Smooth muscle cell (in vitro differentiated cells): ENCODE measurements at regions not wholly inside any gene's neighbourhood (a gene's known extent, or its start where the extent isn't known, plus 50 kb on each side); places are given as distances from the start of the nearest gene placed in this dataset.

Source experiments
- DNase-seq: peaks from one replicate; lab custom pipeline; 2025; ENCODE audit not compliant: unreplicated experiment; lab: John Stamatoyannopoulos, UW
- H2AFZ ChIP-seq: fragments of 200-600 bp; sonication (generic); 2 replicates; pipeline ENCODE4 v1.6.0; 2016; ENCODE audit warnings: antibody characterized with exemption, low read depth, mild to moderate bottlenecking
- H3F3A ChIP-seq: fragments of 200-600 bp; sonication (generic); 2 replicates; pipeline ENCODE4 v1.6.0; 2017; ENCODE audit warnings: antibody characterized with exemption, low read depth
- H3K27ac ChIP-seq: fragments of 200-600 bp; sonication (generic); 2 replicates; pipeline ENCODE4 v1.5.1; 2016; ENCODE audit warnings: low read depth, mild to moderate bottlenecking
- H3K27me3 ChIP-seq: fragments of 200-600 bp; sonication (generic); 2 replicates; pipeline ENCODE4 v1.6.1; 2016; ENCODE audit warnings: low read depth, mild to moderate bottlenecking
- H3K36me3 ChIP-seq: fragments of 200-600 bp; sonication (generic); 2 replicates; pipeline ENCODE4 v1.5.1; 2016; ENCODE audit warnings: low read depth
- H3K4me1 ChIP-seq: fragments of 200-600 bp; sonication (generic); 2 replicates; pipeline ENCODE4 v1.5.1; 2016; ENCODE audit warnings: low read depth
- H3K4me2 ChIP-seq: fragments of 200-600 bp; sonication (generic); 2 replicates; pipeline ENCODE4 v1.6.0; 2016; ENCODE audit warnings: mild to moderate bottlenecking
- H3K4me3 ChIP-seq: fragments of 200-600 bp; sonication (generic); 2 replicates; pipeline ENCODE4 v1.5.1; 2016; ENCODE audit warnings: mild to moderate bottlenecking
- H3K79me2 ChIP-seq: fragments of 200-600 bp; sonication (generic); 2 replicates; pipeline ENCODE4 v1.6.0; 2016; ENCODE audit warnings: low read depth, mild to moderate bottlenecking
- H3K9ac ChIP-seq: fragments of 200-600 bp; sonication (generic); 2 replicates; pipeline ENCODE4 v1.6.0; 2016; ENCODE audit warnings: low read depth
- H3K9me3 ChIP-seq: fragments of 200-600 bp; sonication (generic); replicated peaks from 2 replicates; pipeline ENCODE4 v1.5.1; 2016; ENCODE audit warnings: low read depth
- H4K20me1 ChIP-seq: fragments of 200-600 bp; sonication (generic); 2 replicates; pipeline ENCODE4 v1.6.0; 2016; ENCODE audit warnings: low read depth
- WGBS: methylation state at CpG from one replicate; pipeline ENCODE4 v1.1.7; 2016; ENCODE audit warnings: low lambda C conversion rate; 5-methylcytosine and 5-hydroxymethylcytosine counted together
- TF ChIP-seq, protein P1 (sequence below): fragments of 200-600 bp; sonication (generic); IDR thresholded peaks from 2 replicates; pipeline ENCODE4 v1.5.1; 2017; ENCODE audit warnings: borderline replicate concordance, mild to moderate bottlenecking, antibody characterized with exemption; ENCODE audit not compliant: insufficient read depth, poor library complexity, severe bottlenecking

DNA sequence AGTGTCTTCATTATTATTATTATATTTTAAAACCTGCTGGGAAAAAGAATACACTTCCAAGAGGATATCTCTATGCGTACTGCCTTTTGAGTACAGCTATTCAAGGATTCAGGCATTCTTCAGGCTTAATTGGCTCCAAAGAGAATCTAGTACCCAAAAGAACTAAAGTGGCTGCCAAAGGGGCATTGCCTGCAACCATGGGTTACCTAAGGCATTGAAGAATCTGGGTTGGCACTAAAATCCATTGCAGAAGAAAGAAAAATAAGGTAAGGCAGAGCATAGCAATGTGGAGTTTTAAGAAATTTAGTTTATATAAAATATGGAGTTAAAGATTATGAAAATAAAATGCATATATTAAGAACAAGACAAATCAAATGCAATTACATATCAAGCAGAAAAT lies 223.5 kb downstream of the TMEM161B start:
- H3K79me2 ChIP-seq: no peaks in the 10 kb centered on the region
- H3K27me3 ChIP-seq: no peaks in the 10 kb centered on the region
- no peaks in the 10 kb centered on the region for H4K20me1 ChIP-seq
- H3K36me3 ChIP-seq: no peaks in the 10 kb centered on the region
- peaks cover 4% of the 10 kb centered on the region for H3K4me1 ChIP-seq
- H3F3A ChIP-seq: no peaks in the 10 kb centered on the region
- no peak overlapping the region for H3K27ac ChIP-seq
- H2AFZ ChIP-seq: no peak overlapping the region
- no peak overlapping the region for H3K9ac ChIP-seq
- DNase-seq: no peak
- TF ChIP-seq, protein P1, sequence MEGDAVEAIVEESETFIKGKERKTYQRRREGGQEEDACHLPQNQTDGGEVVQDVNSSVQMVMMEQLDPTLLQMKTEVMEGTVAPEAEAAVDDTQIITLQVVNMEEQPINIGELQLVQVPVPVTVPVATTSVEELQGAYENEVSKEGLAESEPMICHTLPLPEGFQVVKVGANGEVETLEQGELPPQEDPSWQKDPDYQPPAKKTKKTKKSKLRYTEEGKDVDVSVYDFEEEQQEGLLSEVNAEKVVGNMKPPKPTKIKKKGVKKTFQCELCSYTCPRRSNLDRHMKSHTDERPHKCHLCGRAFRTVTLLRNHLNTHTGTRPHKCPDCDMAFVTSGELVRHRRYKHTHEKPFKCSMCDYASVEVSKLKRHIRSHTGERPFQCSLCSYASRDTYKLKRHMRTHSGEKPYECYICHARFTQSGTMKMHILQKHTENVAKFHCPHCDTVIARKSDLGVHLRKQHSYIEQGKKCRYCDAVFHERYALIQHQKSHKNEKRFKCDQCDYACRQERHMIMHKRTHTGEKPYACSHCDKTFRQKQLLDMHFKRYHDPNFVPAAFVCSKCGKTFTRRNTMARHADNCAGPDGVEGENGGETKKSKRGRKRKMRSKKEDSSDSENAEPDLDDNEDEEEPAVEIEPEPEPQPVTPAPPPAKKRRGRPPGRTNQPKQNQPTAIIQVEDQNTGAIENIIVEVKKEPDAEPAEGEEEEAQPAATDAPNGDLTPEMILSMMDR: no peak
- no peak overlapping the region for H3K4me2 ChIP-seq
- WGBS: 0% methylated on average over 1 of the region's 1 CpG
- H3K4me3 ChIP-seq: no peak overlapping the region
- no peaks in the 10 kb centered on the region for H3K9me3 ChIP-seq

DNA sequence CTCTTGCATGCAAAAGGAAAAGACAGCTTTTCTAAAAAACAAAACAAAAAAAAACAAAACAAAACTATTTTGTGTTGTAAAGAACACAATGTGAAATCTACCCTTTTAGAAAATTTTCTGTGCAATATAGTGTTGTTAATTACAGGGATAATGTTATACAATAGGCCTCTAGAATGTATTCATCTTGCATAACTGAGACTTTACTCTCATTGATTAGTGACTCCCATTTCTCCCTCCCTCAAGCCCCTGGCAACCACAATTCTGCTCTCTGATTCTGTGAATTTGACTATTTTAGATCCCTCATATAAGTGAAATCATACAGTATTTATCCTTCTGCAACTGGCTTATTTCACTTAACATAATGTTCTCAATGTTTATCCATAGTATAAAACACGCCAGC lies 234.1 kb downstream of the TMEM161B start:
- Histone ChIP-seq H2AFZ (no peak overlapping the region), H4K20me1 (no peaks in the 10 kb centered on the region), H3F3A (no peaks in the 10 kb centered on the region), H3K79me2 (no peaks in the 10 kb centered on the region), H3K36me3 (no peaks in the 10 kb centered on the region), H3K4me3 (no peak overlapping the region), H3K4me2 (no peak overlapping the region), H3K27me3 (no peaks in the 10 kb centered on the region), H3K4me1 (no peaks in the 10 kb centered on the region), H3K9ac (no peak overlapping the region), H3K9me3 (no peaks in the 10 kb centered on the region), H3K27ac (no peak overlapping the region)
- WGBS: 81% methylated on average over 1 of the region's 1 CpG
- TF ChIP-seq, protein P1: no peak
- DNase-seq: no peak

DNA sequence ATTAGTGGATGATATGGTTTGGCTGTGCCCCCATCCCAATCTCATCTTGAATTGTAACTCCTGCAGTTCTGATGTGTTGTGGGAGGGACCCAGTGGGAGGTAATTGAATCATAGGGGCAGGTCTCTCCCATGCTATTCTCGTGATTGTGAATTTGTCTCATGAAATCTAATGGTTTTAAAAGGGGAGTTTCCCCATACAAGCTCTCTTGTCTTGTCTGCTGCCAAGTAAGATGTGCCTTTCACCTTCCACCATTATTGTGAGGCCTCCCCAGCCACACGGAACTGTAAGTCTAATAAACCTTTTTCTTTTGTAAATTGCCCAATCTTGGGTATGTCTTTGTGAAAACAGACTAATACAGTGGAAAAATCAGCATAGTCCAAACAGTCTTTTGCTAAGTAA lies 235.5 kb downstream of the TMEM161B start:
- H2AFZ ChIP-seq: no peak overlapping the region
- no peak overlapping the region for H3K9ac ChIP-seq
- no peaks in the 10 kb centered on the region for H3K36me3 ChIP-seq
- no peak overlapping the region for H3K4me2 ChIP-seq
- no peaks in the 10 kb centered on the region for H3F3A ChIP-seq
- no peak for DNase-seq
- no peak overlapping the region for H3K27ac ChIP-seq
- H3K79me2 ChIP-seq: no peaks in the 10 kb centered on the region
- H3K4me1 ChIP-seq: no peaks in the 10 kb centered on the region
- 84% methylated on average over 2 of the region's 2 CpGs for WGBS
- no peak overlapping the region for H3K4me3 ChIP-seq
- H3K9me3 ChIP-seq: no peaks in the 10 kb centered on the region
- no peaks in the 10 kb centered on the region for H4K20me1 ChIP-seq
- no peaks in the 10 kb centered on the region for H3K27me3 ChIP-seq
- TF ChIP-seq, protein P1: no peak

DNA sequence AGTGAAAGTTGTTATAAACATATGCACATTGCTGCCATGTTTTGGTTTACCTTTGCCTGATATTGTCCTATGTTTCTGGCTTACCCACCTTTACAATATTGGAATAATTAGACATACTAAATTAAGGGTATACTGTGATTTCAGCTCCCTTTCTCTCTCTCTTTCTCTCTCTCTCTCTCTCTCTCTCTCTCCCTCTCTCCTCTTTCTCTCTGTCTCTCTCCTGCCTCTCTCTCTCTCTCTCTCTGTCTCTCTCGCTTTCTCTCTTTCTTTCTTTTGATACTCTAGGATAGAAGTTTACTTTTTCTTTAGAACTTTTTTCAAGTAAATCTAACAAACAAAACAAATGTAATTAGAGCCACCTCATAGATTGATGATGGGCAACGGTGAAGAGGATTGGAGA lies 239.6 kb downstream of the TMEM161B start:
- H3K4me1 ChIP-seq: no peaks in the 10 kb centered on the region
- H3K9me3 ChIP-seq: no peaks in the 10 kb centered on the region
- WGBS: 92% methylated on average over 2 of the region's 2 CpGs
- no peak overlapping the region for H3K4me2 ChIP-seq
- no peaks in the 10 kb centered on the region for H3K27me3 ChIP-seq
- H3K36me3 ChIP-seq: no peaks in the 10 kb centered on the region
- no peak overlapping the region for H3K4me3 ChIP-seq
- H2AFZ ChIP-seq: no peak overlapping the region
- no peaks in the 10 kb centered on the region for H3K79me2 ChIP-seq
- H3K27ac ChIP-seq: no peak overlapping the region
- H3K9ac ChIP-seq: no peak overlapping the region
- no peaks in the 10 kb centered on the region for H3F3A ChIP-seq
- H4K20me1 ChIP-seq: no peaks in the 10 kb centered on the region
- TF ChIP-seq, protein P1: no peak
- DNase-seq: no peak
